ENCODE measurements at regions not wholly inside any gene's neighbourhood (a gene's known extent, or its start where the extent isn't known, plus 50 kb on each side); places are given as distances from the start of the nearest gene placed in this dataset.
"Not testable (repeated sequence)": the region's sequence is repeated elsewhere in the genome, so short reads cannot be mapped to it uniquely, and the experiment has no call there.

GRCh38 chr15:94858920-94859319, 627.6 kb downstream of the MCTP2 start:
- Histone ChIP-seq H3K4me1 (ENCODE audit: control insufficient read depth, extremely low read depth, insufficient read depth, low read length) (no peaks in the 10 kb centered on the region), H3K79me2 (ENCODE audit: control insufficient read depth, insufficient read depth, low read length) (no peaks in the 10 kb centered on the region), H3K9ac (ENCODE audit: insufficient read depth, low read length) (no peak overlapping the region), H2AFZ (ENCODE audit: low read length) (no peak overlapping the region), H3K4me2 (ENCODE audit: extremely low read depth, insufficient read depth, low read length) (no peak overlapping the region), H3K27me3 (ENCODE audit: control insufficient read depth, insufficient read depth, low read length) (no peaks in the 10 kb centered on the region), H3K4me3 (replicated peaks in 1 of 4; ENCODE audit: control extremely low read depth in 1 of 4, insufficient read depth in 1 of 4, low read depth in 3 of 4, low read length in 4 of 4) (no peak overlapping the region), H4K20me1 (ENCODE audit: control insufficient read depth, extremely low read depth, insufficient read depth, low read length) (no peaks in the 10 kb centered on the region), H3K9me3 (ENCODE audit: control insufficient read depth, insufficient read depth, low read depth, low read length) (no peaks in the 10 kb centered on the region), H3K27ac (ENCODE audit: insufficient read depth, low read length) (no peak overlapping the region), H3K36me3 (ENCODE audit: control insufficient read depth, insufficient read depth, low read length) (no peaks in the 10 kb centered on the region)
- DNase-seq (ENCODE audit: low read depth in 2 of 2), result no peak
- TF ChIP-seq, protein P1, sequence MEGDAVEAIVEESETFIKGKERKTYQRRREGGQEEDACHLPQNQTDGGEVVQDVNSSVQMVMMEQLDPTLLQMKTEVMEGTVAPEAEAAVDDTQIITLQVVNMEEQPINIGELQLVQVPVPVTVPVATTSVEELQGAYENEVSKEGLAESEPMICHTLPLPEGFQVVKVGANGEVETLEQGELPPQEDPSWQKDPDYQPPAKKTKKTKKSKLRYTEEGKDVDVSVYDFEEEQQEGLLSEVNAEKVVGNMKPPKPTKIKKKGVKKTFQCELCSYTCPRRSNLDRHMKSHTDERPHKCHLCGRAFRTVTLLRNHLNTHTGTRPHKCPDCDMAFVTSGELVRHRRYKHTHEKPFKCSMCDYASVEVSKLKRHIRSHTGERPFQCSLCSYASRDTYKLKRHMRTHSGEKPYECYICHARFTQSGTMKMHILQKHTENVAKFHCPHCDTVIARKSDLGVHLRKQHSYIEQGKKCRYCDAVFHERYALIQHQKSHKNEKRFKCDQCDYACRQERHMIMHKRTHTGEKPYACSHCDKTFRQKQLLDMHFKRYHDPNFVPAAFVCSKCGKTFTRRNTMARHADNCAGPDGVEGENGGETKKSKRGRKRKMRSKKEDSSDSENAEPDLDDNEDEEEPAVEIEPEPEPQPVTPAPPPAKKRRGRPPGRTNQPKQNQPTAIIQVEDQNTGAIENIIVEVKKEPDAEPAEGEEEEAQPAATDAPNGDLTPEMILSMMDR (conservative IDR thresholded peaks at IDR 0.05 in 1 of 2, IDR thresholded peaks at IDR 0.05 in 1 of 2; ENCODE audit: low read depth in 1 of 2, low read length in 2 of 2), result no peak
- TF ChIP-seq EZH2 (IDR thresholded peaks at IDR 0.05; ENCODE audit: low read length, missing control alignments), result no peak

- no peak overlapping the region for H3K27ac ChIP-seq (ENCODE audit: insufficient read depth, low read length)
- TF ChIP-seq EZH2 (IDR thresholded peaks at IDR 0.05; ENCODE audit: low read length, missing control alignments), result no peak
- TF ChIP-seq, protein P1 (conservative IDR thresholded peaks at IDR 0.05 in 1 of 2, IDR thresholded peaks at IDR 0.05 in 1 of 2; ENCODE audit: low read depth in 1 of 2, low read length in 2 of 2), result no peak
- no peak for DNase-seq (ENCODE audit: low read depth in 2 of 2)
Measured at GRCh38 chr15:94864600-94864999, 633.2 kb downstream of the MCTP2 start.

GRCh38 chr15:94868265-94868664, 636.9 kb downstream of the MCTP2 start:
- H3K4me2 ChIP-seq (ENCODE audit: extremely low read depth, insufficient read depth, low read length); H2AFZ ChIP-seq (ENCODE audit: low read length); H3K36me3 ChIP-seq (ENCODE audit: control insufficient read depth, insufficient read depth, low read length); H3K27ac ChIP-seq (ENCODE audit: insufficient read depth, low read length); H4K20me1 ChIP-seq (ENCODE audit: control insufficient read depth, extremely low read depth, insufficient read depth, low read length); H3K79me2 ChIP-seq (ENCODE audit: control insufficient read depth, insufficient read depth, low read length); DNase-seq (ENCODE audit: low read depth in 2 of 2); H3K4me1 ChIP-seq (ENCODE audit: control insufficient read depth, extremely low read depth, insufficient read depth, low read length); H3K4me3 ChIP-seq (replicated peaks in 1 of 4; ENCODE audit: control extremely low read depth in 1 of 4, insufficient read depth in 1 of 4, low read depth in 3 of 4, low read length in 4 of 4); H3K9me3 ChIP-seq (ENCODE audit: control insufficient read depth, insufficient read depth, low read depth, low read length); H3K9ac ChIP-seq (ENCODE audit: insufficient read depth, low read length); H3K27me3 ChIP-seq (ENCODE audit: control insufficient read depth, insufficient read depth, low read length): not testable (repeated sequence)

More at GRCh38 chr15:94864600-94864999, 633.2 kb downstream of the MCTP2 start:
- no peak overlapping the region for H3K9ac ChIP-seq (ENCODE audit: insufficient read depth, low read length)
- H3K9me3 ChIP-seq (ENCODE audit: control insufficient read depth, insufficient read depth, low read depth, low read length), result no peaks in the 10 kb centered on the region
- H3K4me1 ChIP-seq (ENCODE audit: control insufficient read depth, extremely low read depth, insufficient read depth, low read length), result no peaks in the 10 kb centered on the region
- no peak overlapping the region for H2AFZ ChIP-seq (ENCODE audit: low read length)
- H3K27me3 ChIP-seq (ENCODE audit: control insufficient read depth, insufficient read depth, low read length), result no peaks in the 10 kb centered on the region
- H3K4me2 ChIP-seq (ENCODE audit: extremely low read depth, insufficient read depth, low read length), result no peak overlapping the region
- no peaks in the 10 kb centered on the region for H3K79me2 ChIP-seq (ENCODE audit: control insufficient read depth, insufficient read depth, low read length)
- H3K36me3 ChIP-seq (ENCODE audit: control insufficient read depth, insufficient read depth, low read length), result no peaks in the 10 kb centered on the region
- H3K4me3 ChIP-seq (replicated peaks in 1 of 4; ENCODE audit: control extremely low read depth in 1 of 4, insufficient read depth in 1 of 4, low read depth in 3 of 4, low read length in 4 of 4), result no peak overlapping the region
- H4K20me1 ChIP-seq (ENCODE audit: control insufficient read depth, extremely low read depth, insufficient read depth, low read length), result no peaks in the 10 kb centered on the region

Measured in fibroblast of lung (primary cell).